ENCODE measurements at regions not wholly inside any gene's neighbourhood (a gene's known extent, or its start where the extent isn't known, plus 50 kb on each side); places are given as distances from the start of the nearest gene placed in this dataset.

DNA sequence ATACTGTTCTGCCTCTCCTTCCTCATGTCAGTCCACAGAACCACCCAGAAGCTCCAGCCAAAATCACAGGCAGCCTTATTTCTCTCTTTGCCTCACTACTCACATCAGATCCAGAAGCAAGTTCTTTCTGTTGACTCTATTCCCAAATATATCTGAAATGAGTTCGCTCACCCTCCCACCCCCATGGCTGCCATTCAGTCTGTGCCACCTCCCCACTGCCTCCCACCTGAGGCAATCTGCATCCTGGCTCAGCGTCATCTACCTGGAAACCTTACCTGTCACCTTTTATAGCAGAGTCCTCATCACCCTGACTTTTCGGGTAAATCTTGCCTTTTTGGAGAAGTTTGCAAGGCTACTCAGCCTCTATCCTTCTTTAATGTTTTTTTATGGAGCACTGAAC lies 501.8 kb downstream of the BCL11B start:
- TF ChIP-seq, protein P1, sequence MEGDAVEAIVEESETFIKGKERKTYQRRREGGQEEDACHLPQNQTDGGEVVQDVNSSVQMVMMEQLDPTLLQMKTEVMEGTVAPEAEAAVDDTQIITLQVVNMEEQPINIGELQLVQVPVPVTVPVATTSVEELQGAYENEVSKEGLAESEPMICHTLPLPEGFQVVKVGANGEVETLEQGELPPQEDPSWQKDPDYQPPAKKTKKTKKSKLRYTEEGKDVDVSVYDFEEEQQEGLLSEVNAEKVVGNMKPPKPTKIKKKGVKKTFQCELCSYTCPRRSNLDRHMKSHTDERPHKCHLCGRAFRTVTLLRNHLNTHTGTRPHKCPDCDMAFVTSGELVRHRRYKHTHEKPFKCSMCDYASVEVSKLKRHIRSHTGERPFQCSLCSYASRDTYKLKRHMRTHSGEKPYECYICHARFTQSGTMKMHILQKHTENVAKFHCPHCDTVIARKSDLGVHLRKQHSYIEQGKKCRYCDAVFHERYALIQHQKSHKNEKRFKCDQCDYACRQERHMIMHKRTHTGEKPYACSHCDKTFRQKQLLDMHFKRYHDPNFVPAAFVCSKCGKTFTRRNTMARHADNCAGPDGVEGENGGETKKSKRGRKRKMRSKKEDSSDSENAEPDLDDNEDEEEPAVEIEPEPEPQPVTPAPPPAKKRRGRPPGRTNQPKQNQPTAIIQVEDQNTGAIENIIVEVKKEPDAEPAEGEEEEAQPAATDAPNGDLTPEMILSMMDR (IDR thresholded peaks at IDR 0.05; ENCODE audit: insufficient read depth, low read depth, low read length), result no peak
- no peak for TF ChIP-seq EZH2 (IDR thresholded peaks at IDR 0.05; ENCODE audit: insufficient read depth, low read length)

All from astrocyte (in vitro differentiated cells and primary cell).